Heart left ventricle (tissue), 13 donors: ENCODE measurements at regions not wholly inside any gene's neighbourhood (a gene's known extent, or its start where the extent isn't known, plus 50 kb on each side); places are given as distances from the start of the nearest gene placed in this dataset.

Experiments used
- CTCF ChIP-seq, 12 donors: fragments of 200-600 bp; sonication (generic) in 4 of 12; IDR thresholded peaks; one replicate each; pipeline versions ENCODE4 v1.5.0 to v1.8.0; 2018 to 2022; ENCODE audit warnings: antibody characterized with exemption in 12 of 12, mild to moderate bottlenecking in 5 of 12
- POLR2A ChIP-seq, 2 donors: fragments of 450-650 bp; IDR thresholded peaks; one replicate each; pipeline ENCODE4 v1.6.1; 2017; ENCODE audit warnings: antibody characterized with exemption in 2 of 2, mild to moderate bottlenecking in 2 of 2, moderate library complexity in 2 of 2
- donor health status: ischemic (EF 13 %, LVEDD 7.1; RV severe dilation, severe dysfunction).
- donor health status: DM: no; HTN: yes; CAD: no.
- donor health status: DM: no; HTN: no; CAD: no.
- donor health status: ischemic (EF 25% LVEDD 6.9; RV normal size, moderate dysfunction).
- donor health status: ischemic (EF 25% LVEDD 5.7; RV mildly dilated, moderate dysfunction).
- donor health status: ischemic (EF 35%, LVEDD 5.7; RV mildly dilated, moderate dysfunction).
- donor health status: nonischemic (EF 11% LVEDD 7.7; RV severe dilation, severe dysfunction).
- donor health status: DM: yes; HTN: yes; CAD: no.
- donor health status: PGD.
- donor health status: ischemic (EF 29% LVEDD 5.4; RV normal size, mild dysfunction).
- donor health status: nonischemic (EF 23%, LVEDD 6.1; RV moderate dilation, normal function).

GRCh38 chr6:184161-184700 lies 108.1 kb upstream of the DUSP22 start:
- TF ChIP-seq CTCF (IDR thresholded peaks at IDR 0.05) (no peak), POLR2A (IDR thresholded peaks at IDR 0.05) (no peak)
